OCI-LY1 (cell line): ENCODE measurements at regions not wholly inside any gene's neighbourhood (a gene's known extent, or its start where the extent isn't known, plus 50 kb on each side); places are given as distances from the start of the nearest gene placed in this dataset.

Experiments
- EZH2 ChIP-seq: fragments of 200-600 bp; sonication (generic), shearing (Covaris generic); IDR thresholded peaks from 2 replicates; pipeline ENCODE4 v1.8.0; 2017; ENCODE audit warnings: borderline replicate concordance, mixed run types, mild to moderate bottlenecking, antibody characterized with exemption, low read length, moderate library complexity, mixed read lengths
- TF ChIP-seq, protein P1 (sequence below): fragments of 200-600 bp; sonication (generic), shearing (Covaris generic); IDR thresholded peaks from 2 replicates; pipeline ENCODE4 v1.5.1; 2017; ENCODE audit warnings: mild to moderate bottlenecking, antibody characterized with exemption, low read length, moderate library complexity, mixed read lengths

DNA sequence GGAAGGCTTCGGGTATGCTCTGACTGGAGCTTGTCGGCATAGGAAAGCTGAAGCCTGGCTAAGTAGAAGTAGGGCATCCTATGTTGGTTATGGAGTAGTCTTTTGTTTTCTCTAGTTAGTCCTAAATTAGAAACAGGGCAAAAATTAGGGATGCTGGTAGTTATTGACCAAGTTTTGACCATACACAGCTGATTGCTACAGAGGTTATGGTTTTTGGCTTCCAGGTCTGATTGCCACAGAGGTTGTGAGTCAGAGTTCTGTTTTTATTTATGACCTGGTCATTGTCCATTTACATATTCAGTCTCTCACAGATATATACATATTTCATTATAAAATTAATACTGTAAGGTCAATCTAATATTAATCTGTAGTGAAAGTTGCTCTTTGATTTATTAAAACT lies 219.2 kb downstream of the FSCB start:
- TF ChIP-seq, protein P1, sequence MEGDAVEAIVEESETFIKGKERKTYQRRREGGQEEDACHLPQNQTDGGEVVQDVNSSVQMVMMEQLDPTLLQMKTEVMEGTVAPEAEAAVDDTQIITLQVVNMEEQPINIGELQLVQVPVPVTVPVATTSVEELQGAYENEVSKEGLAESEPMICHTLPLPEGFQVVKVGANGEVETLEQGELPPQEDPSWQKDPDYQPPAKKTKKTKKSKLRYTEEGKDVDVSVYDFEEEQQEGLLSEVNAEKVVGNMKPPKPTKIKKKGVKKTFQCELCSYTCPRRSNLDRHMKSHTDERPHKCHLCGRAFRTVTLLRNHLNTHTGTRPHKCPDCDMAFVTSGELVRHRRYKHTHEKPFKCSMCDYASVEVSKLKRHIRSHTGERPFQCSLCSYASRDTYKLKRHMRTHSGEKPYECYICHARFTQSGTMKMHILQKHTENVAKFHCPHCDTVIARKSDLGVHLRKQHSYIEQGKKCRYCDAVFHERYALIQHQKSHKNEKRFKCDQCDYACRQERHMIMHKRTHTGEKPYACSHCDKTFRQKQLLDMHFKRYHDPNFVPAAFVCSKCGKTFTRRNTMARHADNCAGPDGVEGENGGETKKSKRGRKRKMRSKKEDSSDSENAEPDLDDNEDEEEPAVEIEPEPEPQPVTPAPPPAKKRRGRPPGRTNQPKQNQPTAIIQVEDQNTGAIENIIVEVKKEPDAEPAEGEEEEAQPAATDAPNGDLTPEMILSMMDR: no peak
- no peak for TF ChIP-seq EZH2
